ENCODE measurements at regions not wholly inside any gene's neighbourhood (a gene's known extent, or its start where the extent isn't known, plus 50 kb on each side); places are given as distances from the start of the nearest gene placed in this dataset.

DNA sequence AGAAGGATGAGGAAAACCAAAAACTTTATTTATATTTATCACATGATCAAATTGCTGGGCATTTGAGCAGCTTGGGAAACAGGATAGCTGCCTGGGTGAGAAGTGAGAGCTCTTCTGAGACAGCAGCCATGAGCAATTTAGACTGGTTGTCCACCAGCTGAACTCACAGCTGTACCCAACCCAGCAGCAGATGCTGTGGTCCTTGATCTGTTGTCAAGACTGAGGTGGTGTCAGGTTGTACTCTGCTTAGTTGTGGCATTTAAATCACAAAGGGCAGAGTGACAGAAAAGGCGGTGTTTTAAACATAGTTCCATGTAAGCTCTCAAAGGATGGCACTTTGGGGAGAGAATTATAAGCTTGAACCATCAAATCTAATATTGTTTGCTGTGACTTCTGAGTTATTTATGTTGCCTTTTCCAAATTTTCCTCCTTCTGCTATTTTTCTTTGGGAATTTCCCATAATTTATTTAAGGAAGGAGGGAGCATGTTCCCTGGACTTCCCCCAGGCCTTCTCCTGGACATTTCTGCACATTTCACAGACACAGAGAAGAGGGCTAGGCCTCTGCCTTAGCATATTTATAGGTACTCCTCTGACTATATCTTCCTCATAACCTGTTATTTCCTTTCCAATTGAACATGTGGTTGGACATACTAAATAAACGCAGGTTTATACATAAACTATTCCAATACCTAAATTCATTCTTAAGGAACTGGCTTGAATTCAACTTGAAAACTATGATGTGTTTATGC lies 117.7 kb upstream of the FER start:
- no peak for DNase-seq
- no peak for ATAC-seq (ENCODE audit: low read depth in 2 of 2)
- no peaks in the 10 kb centered on the region for H3K36me3 ChIP-seq (ENCODE audit: control insufficient read depth, insufficient read depth, low read length)
- H3K4me3 Mint-ChIP-seq, result no peak overlapping the region
- no peak overlapping the region for H3K27ac ChIP-seq (ENCODE audit: insufficient read depth, low read length, poor library complexity, severe bottlenecking)
- H3K4me1 ChIP-seq (ENCODE audit: control insufficient read depth, insufficient read depth, low read length, poor library complexity, severe bottlenecking), result no peaks in the 10 kb centered on the region
- H3K27me3 ChIP-seq (ENCODE audit: control insufficient read depth, insufficient read depth, low read length), result no peaks in the 10 kb centered on the region
- H3K27ac Mint-ChIP-seq, result no peak overlapping the region
- no peaks in the 10 kb centered on the region for H3K4me1 Mint-ChIP-seq
- no peaks in the 10 kb centered on the region for H3K9me3 ChIP-seq (ENCODE audit: control insufficient read depth in 2 of 2, low read length in 2 of 2)
- H3K36me3 Mint-ChIP-seq, result no peaks in the 10 kb centered on the region
- no peak overlapping the region for H3K4me3 ChIP-seq (ENCODE audit: low read depth, low read length)
- peaks cover 0 to 1% (median 0%) of the 10 kb centered on the region in 7 donors for H3K9me3 Mint-ChIP-seq
- no peaks in the 10 kb centered on the region for H3K27me3 Mint-ChIP-seq

DNA sequence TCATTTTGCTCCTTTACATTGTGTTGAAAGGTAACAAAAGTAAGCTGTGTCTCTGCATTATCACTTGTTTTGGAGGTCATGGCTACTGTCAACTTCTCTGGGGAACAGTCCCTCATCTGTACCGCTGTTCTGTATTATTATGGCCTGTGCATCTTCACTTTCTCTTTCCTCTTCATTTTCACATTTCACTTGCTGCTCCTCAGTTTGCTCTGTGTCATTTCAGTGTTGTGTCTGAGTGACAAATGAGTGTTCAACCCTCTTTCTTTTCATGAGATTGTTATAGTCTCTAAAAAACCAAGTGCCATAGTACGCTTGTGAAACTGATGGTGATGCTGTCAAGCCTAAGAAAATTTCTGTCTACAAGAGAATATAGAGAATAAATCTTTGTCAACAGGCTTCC lies 122.0 kb upstream of the FER start:
- no peaks in the 10 kb centered on the region for H3K36me3 Mint-ChIP-seq
- no peak overlapping the region for H3K4me3 ChIP-seq (ENCODE audit: low read depth, low read length)

DNA sequence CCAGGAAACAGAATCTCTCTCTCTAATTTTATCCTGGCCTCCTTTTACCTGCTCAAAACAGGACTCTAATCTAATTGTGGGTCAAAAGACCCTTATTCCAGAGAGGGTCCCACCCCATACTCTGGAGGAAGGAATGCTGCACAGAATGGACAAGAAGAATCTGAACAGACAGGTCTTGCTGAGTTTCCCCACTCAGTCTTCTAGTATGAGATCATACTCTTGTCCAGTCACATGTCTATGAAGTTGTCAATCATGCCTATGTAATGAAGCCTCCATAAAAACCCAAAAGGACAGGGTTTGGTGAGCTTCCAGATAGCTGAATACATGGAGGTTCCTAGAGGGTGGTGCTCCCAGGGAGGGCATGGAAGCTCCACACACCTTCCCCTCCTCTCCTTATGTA lies 123.9 kb upstream of the FER start:
- Mint-ChIP-seq H3K36me3 (no peaks in the 10 kb centered on the region), H3K4me3 (no peak overlapping the region), H3K27me3 (no peaks in the 10 kb centered on the region), H3K27ac (no peak overlapping the region), H3K9me3 (peaks cover 0 to 1% (median 0%) of the 10 kb centered on the region in 7 donors), H3K4me1 (no peaks in the 10 kb centered on the region)
- ATAC-seq (ENCODE audit: low read depth in 2 of 2) (no peak), DNase-seq (no peak)
- Histone ChIP-seq H3K4me1 (ENCODE audit: control insufficient read depth, insufficient read depth, low read length, poor library complexity, severe bottlenecking) (no peaks in the 10 kb centered on the region), H3K4me3 (ENCODE audit: low read depth, low read length) (no peak overlapping the region), H3K27ac (ENCODE audit: insufficient read depth, low read length, poor library complexity, severe bottlenecking) (no peak overlapping the region), H3K9me3 (ENCODE audit: control insufficient read depth in 2 of 2, low read length in 2 of 2) (no peaks in the 10 kb centered on the region), H3K27me3 (ENCODE audit: control insufficient read depth, insufficient read depth, low read length) (no peaks in the 10 kb centered on the region), H3K36me3 (ENCODE audit: control insufficient read depth, insufficient read depth, low read length) (no peaks in the 10 kb centered on the region)

More for the DNA sequence above, 122.0 kb upstream of the FER start:
- Histone ChIP-seq H3K27me3 (ENCODE audit: control insufficient read depth, insufficient read depth, low read length) (no peaks in the 10 kb centered on the region), H3K27ac (ENCODE audit: insufficient read depth, low read length, poor library complexity, severe bottlenecking) (no peak overlapping the region), H3K4me1 (ENCODE audit: control insufficient read depth, insufficient read depth, low read length, poor library complexity, severe bottlenecking) (no peaks in the 10 kb centered on the region), H3K9me3 (ENCODE audit: control insufficient read depth in 2 of 2, low read length in 2 of 2) (no peaks in the 10 kb centered on the region), H3K36me3 (ENCODE audit: control insufficient read depth, insufficient read depth, low read length) (no peaks in the 10 kb centered on the region)
- Mint-ChIP-seq H3K27me3 (no peaks in the 10 kb centered on the region), H3K9me3 (peaks cover 0 to 1% (median 0%) of the 10 kb centered on the region in 7 donors), H3K27ac (no peak overlapping the region), H3K4me3 (no peak overlapping the region), H3K4me1 (no peaks in the 10 kb centered on the region)
- DNase-seq, result no peak
- ATAC-seq (ENCODE audit: low read depth in 2 of 2), result no peak

DNA sequence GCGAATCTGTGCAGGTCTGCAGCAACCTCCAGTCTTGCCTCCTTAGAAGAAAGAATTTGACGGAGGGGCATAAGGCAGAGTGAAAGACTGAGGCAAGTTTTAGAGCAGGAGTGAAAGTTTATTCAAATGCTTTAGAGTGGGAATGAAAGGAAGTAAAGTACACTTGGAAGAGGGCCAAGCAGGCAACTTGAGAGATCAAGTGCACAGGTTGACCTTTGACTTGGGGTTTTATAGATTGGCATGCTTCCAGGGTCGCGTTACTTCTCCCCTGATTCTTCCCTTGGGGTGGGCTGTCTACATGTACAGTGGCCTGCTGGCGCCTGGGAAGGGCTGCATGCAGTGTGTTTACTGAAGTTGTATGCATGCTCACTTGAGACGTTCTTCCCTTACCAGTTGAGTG lies 127.2 kb upstream of the FER start:
- no peak overlapping the region for H3K27ac Mint-ChIP-seq

DNA sequence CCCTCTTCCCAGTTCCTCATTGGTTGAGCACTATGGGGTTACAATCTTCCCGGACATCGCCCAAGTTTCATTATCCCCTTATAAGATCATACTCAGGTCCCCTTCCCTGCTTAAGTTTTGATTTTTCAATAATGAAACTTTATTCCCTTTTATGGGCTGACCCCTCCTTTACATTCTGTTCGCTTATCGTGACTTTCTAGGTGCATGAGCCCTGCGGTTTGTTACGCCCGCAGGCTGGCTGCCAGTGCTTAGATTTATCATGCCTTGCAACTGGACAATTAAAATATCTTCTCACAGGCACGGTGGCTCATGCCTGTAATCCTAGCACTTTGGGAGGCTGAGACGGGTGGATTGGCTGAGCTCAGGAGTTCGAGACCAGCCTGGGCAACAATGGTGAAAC lies 127.9 kb upstream of the FER start:
- Histone ChIP-seq H3K4me1 (ENCODE audit: control insufficient read depth, insufficient read depth, low read length, poor library complexity, severe bottlenecking) (no peaks in the 10 kb centered on the region), H3K4me3 (ENCODE audit: low read depth, low read length) (no peak overlapping the region), H3K9me3 (ENCODE audit: control insufficient read depth in 2 of 2, low read length in 2 of 2) (no peaks in the 10 kb centered on the region), H3K27me3 (ENCODE audit: control insufficient read depth, insufficient read depth, low read length) (no peaks in the 10 kb centered on the region), H3K36me3 (ENCODE audit: control insufficient read depth, insufficient read depth, low read length) (no peaks in the 10 kb centered on the region), H3K27ac (ENCODE audit: insufficient read depth, low read length, poor library complexity, severe bottlenecking) (no peak overlapping the region)
- H3K4me1 Mint-ChIP-seq, result no peaks in the 10 kb centered on the region
- H3K27me3 Mint-ChIP-seq, result no peaks in the 10 kb centered on the region
- no peak for ATAC-seq (ENCODE audit: low read depth in 2 of 2)
- H3K27ac Mint-ChIP-seq, result no peak overlapping the region
- no peak overlapping the region for H3K4me3 Mint-ChIP-seq
- H3K36me3 Mint-ChIP-seq, result no peaks in the 10 kb centered on the region
- DNase-seq, result no peak
- H3K9me3 Mint-ChIP-seq, result peaks cover 0 to 4% (median 1%) of the 10 kb centered on the region in 7 donors

More for the DNA sequence above, 127.2 kb upstream of the FER start:
- DNase-seq, result no peak
- no peaks in the 10 kb centered on the region for H3K4me1 Mint-ChIP-seq
- no peak overlapping the region for H3K4me3 Mint-ChIP-seq
- peaks cover 0 to 3% (median 1%) of the 10 kb centered on the region in 7 donors for H3K9me3 Mint-ChIP-seq
- no peak overlapping the region for H3K27ac ChIP-seq (ENCODE audit: insufficient read depth, low read length, poor library complexity, severe bottlenecking)
- H3K36me3 Mint-ChIP-seq, result no peaks in the 10 kb centered on the region
- H3K27me3 ChIP-seq (ENCODE audit: control insufficient read depth, insufficient read depth, low read length), result no peaks in the 10 kb centered on the region
- no peak overlapping the region for H3K4me3 ChIP-seq (ENCODE audit: low read depth, low read length)
- H3K9me3 ChIP-seq (ENCODE audit: control insufficient read depth in 2 of 2, low read length in 2 of 2), result no peaks in the 10 kb centered on the region
- H3K27me3 Mint-ChIP-seq, result no peaks in the 10 kb centered on the region
- no peaks in the 10 kb centered on the region for H3K36me3 ChIP-seq (ENCODE audit: control insufficient read depth, insufficient read depth, low read length)
- H3K4me1 ChIP-seq (ENCODE audit: control insufficient read depth, insufficient read depth, low read length, poor library complexity, severe bottlenecking), result no peaks in the 10 kb centered on the region
- ATAC-seq (ENCODE audit: low read depth in 2 of 2), result no peak

DNA sequence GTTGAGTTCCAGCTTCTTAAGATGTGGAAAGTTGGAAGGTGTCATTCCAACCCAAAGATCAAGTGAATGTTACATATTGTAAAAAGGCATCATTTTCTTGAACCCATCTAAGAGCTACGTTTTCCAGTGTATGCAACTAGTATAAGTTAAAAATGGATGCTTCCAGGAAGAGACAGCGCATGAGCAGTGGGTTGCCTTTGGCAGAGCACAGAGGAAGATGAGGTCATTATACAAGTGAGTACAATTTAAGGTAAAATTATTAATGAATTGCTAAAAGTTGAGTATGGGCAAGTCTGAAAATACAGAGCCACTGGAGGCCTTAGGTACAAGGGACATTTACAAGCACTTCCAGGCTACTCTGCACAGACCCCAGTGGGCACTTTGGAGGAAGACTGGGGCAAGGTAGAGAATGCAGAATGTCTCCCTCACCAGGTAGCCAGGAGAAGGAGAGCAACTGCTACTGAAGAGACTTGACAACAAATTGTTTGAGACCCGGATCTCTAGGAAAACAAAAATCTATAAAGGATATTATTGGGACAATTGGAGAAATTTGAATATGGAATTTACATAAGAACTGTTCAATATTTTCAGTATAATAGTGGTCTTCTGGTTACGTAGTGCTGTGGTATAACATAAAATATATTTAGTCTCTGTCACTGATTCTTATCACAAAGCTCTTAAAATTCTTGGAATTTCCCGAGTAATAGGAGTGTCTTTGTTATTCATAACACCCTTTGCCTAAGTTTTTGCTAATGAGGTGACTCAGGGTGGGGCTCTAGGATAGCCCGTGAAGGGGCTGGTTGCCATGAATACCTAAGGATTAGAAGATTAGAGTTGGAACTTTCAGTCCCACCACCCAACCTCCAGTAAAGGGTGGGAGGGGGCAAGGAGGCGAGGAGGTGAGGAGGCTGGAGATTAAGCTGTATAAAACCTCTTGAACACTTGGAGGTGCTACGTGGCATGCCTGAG lies 129.9 kb upstream of the FER start:
- ATAC-seq (ENCODE audit: low read depth in 2 of 2) (no peak), DNase-seq (no peak)
- Mint-ChIP-seq H3K27me3 (no peaks in the 10 kb centered on the region), H3K9me3 (peaks cover 0 to 12% (median 1%) of the 10 kb centered on the region in 7 donors), H3K4me1 (no peaks in the 10 kb centered on the region), H3K36me3 (no peaks in the 10 kb centered on the region), H3K4me3 (no peak overlapping the region), H3K27ac (no peak overlapping the region)
- H3K27ac ChIP-seq (ENCODE audit: insufficient read depth, low read length, poor library complexity, severe bottlenecking), result no peak overlapping the region
- H3K36me3 ChIP-seq (ENCODE audit: control insufficient read depth, insufficient read depth, low read length), result no peaks in the 10 kb centered on the region
- no peaks in the 10 kb centered on the region for H3K4me1 ChIP-seq (ENCODE audit: control insufficient read depth, insufficient read depth, low read length, poor library complexity, severe bottlenecking)
- H3K9me3 ChIP-seq (ENCODE audit: control insufficient read depth in 2 of 2, low read length in 2 of 2), result no peaks in the 10 kb centered on the region
- H3K4me3 ChIP-seq (ENCODE audit: low read depth, low read length), result no peak overlapping the region
- no peaks in the 10 kb centered on the region for H3K27me3 ChIP-seq (ENCODE audit: control insufficient read depth, insufficient read depth, low read length)

DNA sequence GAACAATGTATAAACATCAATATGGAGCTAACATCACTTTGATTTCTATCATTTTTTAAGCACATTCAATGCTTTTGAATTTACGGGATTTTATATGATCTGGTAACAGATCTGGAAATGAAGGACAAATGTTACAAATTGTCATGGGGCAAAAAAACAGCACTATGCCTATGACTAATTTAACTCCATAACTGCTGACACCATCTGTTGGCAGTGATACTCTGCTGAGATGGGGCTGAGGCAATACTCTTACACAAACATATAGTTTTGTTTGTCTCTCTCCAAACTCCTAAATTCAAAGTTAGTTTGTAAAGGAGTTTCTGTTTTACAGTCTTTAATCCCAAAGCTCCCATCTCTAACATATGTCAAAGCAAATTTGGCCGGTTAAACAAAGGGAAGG lies 132.5 kb upstream of the FER start:
- no peaks in the 10 kb centered on the region for H3K27me3 ChIP-seq (ENCODE audit: control insufficient read depth, insufficient read depth, low read length)
- Mint-ChIP-seq H3K4me1 (peaks cover 0 to 2% (median 0%) of the 10 kb centered on the region in 4 donors), H3K27me3 (no peaks in the 10 kb centered on the region), H3K4me3 (no peak overlapping the region), H3K27ac (no peak overlapping the region), H3K36me3 (no peaks in the 10 kb centered on the region), H3K9me3 (peaks cover 0 to 19% (median 1%) of the 10 kb centered on the region in 7 donors)
- DNase-seq (no peak), ATAC-seq (ENCODE audit: low read depth in 2 of 2) (no peak)
- no peak overlapping the region for H3K27ac ChIP-seq (ENCODE audit: insufficient read depth, low read length, poor library complexity, severe bottlenecking)
- H3K9me3 ChIP-seq (ENCODE audit: control insufficient read depth in 2 of 2, low read length in 2 of 2), result no peaks in the 10 kb centered on the region
- H3K4me1 ChIP-seq (ENCODE audit: control insufficient read depth, insufficient read depth, low read length, poor library complexity, severe bottlenecking), result no peaks in the 10 kb centered on the region
- H3K4me3 ChIP-seq (ENCODE audit: low read depth, low read length), result no peak overlapping the region
- H3K36me3 ChIP-seq (ENCODE audit: control insufficient read depth, insufficient read depth, low read length), result no peaks in the 10 kb centered on the region
